Endothelial cell (in vitro differentiated cells): ENCODE measurements at regions not wholly inside any gene's neighbourhood (a gene's known extent, or its start where the extent isn't known, plus 50 kb on each side); places are given as distances from the start of the nearest gene placed in this dataset.

Experiments
- DNase-seq: peaks from one replicate; pipeline ENCODE4 v3.0.0; 2021; ENCODE audit warnings: low spot score
- H3K27ac Mint-ChIP-seq: one replicate; pipeline ENCODE4 v1.8.0; 2021; ENCODE audit warnings: mixed read lengths, inconsistent platforms; ENCODE audit not compliant: unreplicated experiment
- H3K27me3 Mint-ChIP-seq: one replicate; pipeline ENCODE4 v1.8.0; 2021; ENCODE audit warnings: mild to moderate bottlenecking, moderate library complexity, mixed read lengths, inconsistent platforms; ENCODE audit not compliant: unreplicated experiment
- H3K36me3 Mint-ChIP-seq: one replicate; pipeline ENCODE4 v1.8.0; 2021; ENCODE audit warnings: mild to moderate bottlenecking, low read depth, mixed read lengths, inconsistent platforms; ENCODE audit not compliant: unreplicated experiment
- H3K4me1 Mint-ChIP-seq: one replicate; pipeline ENCODE4 v1.8.0; 2021; ENCODE audit warnings: mild to moderate bottlenecking, mixed read lengths, inconsistent platforms; ENCODE audit not compliant: unreplicated experiment
- H3K4me3 Mint-ChIP-seq: one replicate; pipeline ENCODE4 v1.8.0; 2021; ENCODE audit warnings: mild to moderate bottlenecking, mixed read lengths, inconsistent platforms; ENCODE audit not compliant: unreplicated experiment
- H3K9me3 Mint-ChIP-seq: one replicate; pipeline ENCODE4 v1.8.0; 2021; ENCODE audit warnings: mixed read lengths, inconsistent platforms; ENCODE audit not compliant: unreplicated experiment
- CTCF ChIP-seq: fragments of 200-600 bp; sonication (generic); IDR thresholded peaks from one replicate; pipeline ENCODE4 v1.5.0; 2021; ENCODE audit warnings: antibody characterized with exemption; ENCODE audit not compliant: unreplicated experiment

- Mint-ChIP-seq H3K4me3 (no peak overlapping the region), H3K4me1 (no peaks in the 10 kb centered on the region), H3K36me3 (no peaks in the 10 kb centered on the region), H3K9me3 (no peaks in the 10 kb centered on the region), H3K27me3 (no peaks in the 10 kb centered on the region), H3K27ac (no peak overlapping the region)
- TF ChIP-seq CTCF = no peak
- DNase-seq = no peak
Measured at GRCh38 chr13:72424059-72424458, 303.4 kb downstream of the MZT1 start.

GRCh38 chr13:72415817-72416216 is 311.6 kb downstream of the MZT1 start:
- Mint-ChIP-seq H3K27ac (no peak overlapping the region), H3K36me3 (no peaks in the 10 kb centered on the region), H3K4me1 (no peaks in the 10 kb centered on the region), H3K9me3 (no peaks in the 10 kb centered on the region), H3K4me3 (no peak overlapping the region), H3K27me3 (no peaks in the 10 kb centered on the region)
- DNase-seq = no peak
- TF ChIP-seq CTCF = no peak

GRCh38 chr13:72412481-72412880 is 314.9 kb downstream of the MZT1 start:
- Mint-ChIP-seq H3K4me3 (no peak overlapping the region), H3K27me3 (no peaks in the 10 kb centered on the region), H3K4me1 (no peaks in the 10 kb centered on the region), H3K27ac (no peak overlapping the region), H3K9me3 (no peaks in the 10 kb centered on the region), H3K36me3 (no peaks in the 10 kb centered on the region)
- no peak for DNase-seq
- no peak for TF ChIP-seq CTCF

GRCh38 chr13:72405441-72405840 is 322.0 kb downstream of the MZT1 start:
- H3K36me3 Mint-ChIP-seq = no peaks in the 10 kb centered on the region
- no peak overlapping the region for H3K4me3 Mint-ChIP-seq
- H3K4me1 Mint-ChIP-seq = peaks cover 10% of the 10 kb centered on the region
- no peak overlapping the region for H3K27ac Mint-ChIP-seq
- no peak for DNase-seq
- no peaks in the 10 kb centered on the region for H3K27me3 Mint-ChIP-seq
- H3K9me3 Mint-ChIP-seq = no peaks in the 10 kb centered on the region
- no peak for TF ChIP-seq CTCF

- Mint-ChIP-seq H3K27ac (no peak overlapping the region), H3K9me3 (no peaks in the 10 kb centered on the region), H3K4me1 (peaks cover 13% of the 10 kb centered on the region), H3K36me3 (no peaks in the 10 kb centered on the region), H3K4me3 (no peak overlapping the region), H3K27me3 (peaks cover 2% of the 10 kb centered on the region)
- DNase-seq = no peak
- no peak for TF ChIP-seq CTCF
Measured at GRCh38 chr13:72403396-72404010, 323.9 kb downstream of the MZT1 start.
